HG03565 (cell line): ENCODE measurements at regions not wholly inside any gene's neighbourhood (a gene's known extent, or its start where the extent isn't known, plus 50 kb on each side); places are given as distances from the start of the nearest gene placed in this dataset.

Experiments
- ATAC-seq: cut with Tn5 transposase; IDR thresholded peaks from one replicate; pipeline ENCODE4 v1.9.1; 2021; ENCODE audit warnings: mild to moderate bottlenecking, moderate library complexity; ENCODE audit not compliant: unreplicated experiment

- no peak for ATAC-seq
Measured at GRCh38 chr10:113252650-113253618, 299.9 kb upstream of the HABP2 start.

GRCh38 chr10:113259576-113260226 is 293.2 kb upstream of the HABP2 start:
- ATAC-seq: no peak

- ATAC-seq: no peak
Measured at GRCh38 chr10:113261161-113261560, 291.7 kb upstream of the HABP2 start.

GRCh38 chr10:113261611-113262091 is 291.2 kb upstream of the HABP2 start:
- no peak for ATAC-seq

- ATAC-seq: no peak
Measured at GRCh38 chr10:113263056-113263455, 289.8 kb upstream of the HABP2 start.

- no peak for ATAC-seq
Measured at GRCh38 chr10:113264333-113265131, 288.3 kb upstream of the HABP2 start.

- ATAC-seq: no peak
Measured at GRCh38 chr10:113266147-113266546, 286.7 kb upstream of the HABP2 start.

- ATAC-seq: no peak
Measured at GRCh38 chr10:113267619-113268562, 285.0 kb upstream of the HABP2 start.

GRCh38 chr10:113269333-113269732 is 283.5 kb upstream of the HABP2 start:
- ATAC-seq: no peak

GRCh38 chr10:113272511-113272910 is 280.3 kb upstream of the HABP2 start:
- ATAC-seq: no peak

GRCh38 chr10:113273181-113274163 is 279.4 kb upstream of the HABP2 start:
- no peak for ATAC-seq

GRCh38 chr10:113274176-113274829 is 278.6 kb upstream of the HABP2 start:
- ATAC-seq: no peak

GRCh38 chr10:113278221-113278620 is 274.6 kb upstream of the HABP2 start:
- ATAC-seq: no peak

- ATAC-seq: no peak
Measured at GRCh38 chr10:113278664-113279063, 274.2 kb upstream of the HABP2 start.

- ATAC-seq: no peak
Measured at GRCh38 chr10:113279262-113279661, 273.6 kb upstream of the HABP2 start.

GRCh38 chr10:113282564-113282963 is 270.3 kb upstream of the HABP2 start:
- ATAC-seq: no peak

GRCh38 chr10:113283189-113283588 is 269.7 kb upstream of the HABP2 start:
- ATAC-seq: no peak

- no peak for ATAC-seq
Measured at GRCh38 chr10:113284635-113285034, 268.2 kb upstream of the HABP2 start.
